Natural killer cell (primary cell): ENCODE measurements at regions not wholly inside any gene's neighbourhood (a gene's known extent, or its start where the extent isn't known, plus 50 kb on each side); places are given as distances from the start of the nearest gene placed in this dataset.

ENCODE experiments used
- ATAC-seq, 3 donors: fragments of 150-1000 bp in 2 of 3; fragments of 200-7000 bp in 1 of 3; cut with Tn5 transposase; 1 replicate in 1 of 3; 2 replicates in 2 of 3; pipeline ENCODE4 v1.10.0; 2021; ENCODE audit warnings: mild to moderate bottlenecking in 2 of 3, moderate library complexity in 2 of 3
- DNase-seq, 2 donors: peaks; one replicate each; pipeline versions ENCODE4 v3.0.0 to v3.0.0-alpha.2; 2013 to 2021; ENCODE audit warnings: mixed read lengths in 1 of 2
- H3K27ac ChIP-seq: one replicate; pipeline ENCODE4 v1.5.1; 2013; ENCODE audit warnings: mild to moderate bottlenecking, low read length
- H3K27me3 ChIP-seq: one replicate; pipeline ENCODE4 v1.6.1; 2013; ENCODE audit warnings: low read length; ENCODE audit not compliant: control insufficient read depth, insufficient read depth
- H3K36me3 ChIP-seq: one replicate; pipeline ENCODE4 v1.6.1; 2013; ENCODE audit warnings: low read length; ENCODE audit not compliant: control insufficient read depth, insufficient read depth
- H3K4me1 ChIP-seq: one replicate; pipeline ENCODE4 v1.6.1; 2013; ENCODE audit warnings: low read length; ENCODE audit not compliant: control insufficient read depth, insufficient read depth
- H3K4me3 ChIP-seq: one replicate; pipeline ENCODE4 v1.5.1; 2013; ENCODE audit warnings: low read length
- H3K9me3 ChIP-seq: one replicate; pipeline ENCODE4 v1.6.1; 2013; ENCODE audit warnings: low read length; ENCODE audit not compliant: control insufficient read depth, insufficient read depth
- H3K27ac Mint-ChIP-seq, 2 donors: one replicate each; pipeline ENCODE4 v1.8.0; 2022; ENCODE audit warnings: mild to moderate bottlenecking in 2 of 2, mixed read lengths in 2 of 2, moderate library complexity in 1 of 2
- H3K27me3 Mint-ChIP-seq, 2 donors: one replicate each; pipeline ENCODE4 v1.8.0; 2022; ENCODE audit warnings: low read depth in 2 of 2, mixed read lengths in 2 of 2
- H3K36me3 Mint-ChIP-seq: one replicate; pipeline ENCODE4 v1.8.0; 2022; ENCODE audit warnings: mixed read lengths
- H3K4me1 Mint-ChIP-seq, 2 donors: one replicate each; pipeline ENCODE4 v1.8.0; 2022; ENCODE audit warnings: mixed read lengths in 2 of 2
- H3K4me3 Mint-ChIP-seq: one replicate; pipeline ENCODE4 v1.8.0; 2022; ENCODE audit warnings: mild to moderate bottlenecking, moderate library complexity, mixed read lengths
- H3K9me3 Mint-ChIP-seq, 2 donors: one replicate each; pipeline ENCODE4 v1.8.0; 2022; ENCODE audit warnings: mixed read lengths in 2 of 2
- CTCF ChIP-seq: fragments of 200-600 bp; IDR thresholded peaks from one replicate; pipeline ENCODE4 v1.8.0; 2022; ENCODE audit warnings: antibody characterized with exemption
- WGBS: methylation state at CpG from one replicate; pipeline ENCODE4 v1.1.7; 2013; ENCODE audit warnings: missing lambda C conversion rate; ENCODE audit not compliant: insufficient coverage; 5-methylcytosine and 5-hydroxymethylcytosine counted together
- intact Hi-C: fragments of 100-400 bp; cut with micrococcal nuclease; formaldehyde crosslinking; loops from one replicate; pipeline ENCODE4 v1.14.2; 2022

GRCh38 chr15:91670108-91670507, 183.4 kb upstream of the SLCO3A1 start:
- TF ChIP-seq CTCF = no peak
- no peak overlapping the region for H3K4me3 Mint-ChIP-seq
- no peaks in the 10 kb centered on the region for H3K4me1 Mint-ChIP-seq
- intact Hi-C loops = no loop called here
- H3K36me3 Mint-ChIP-seq = peaks cover 15% of the 10 kb centered on the region
- H3K27me3 ChIP-seq = no peaks in the 10 kb centered on the region
- no peak overlapping the region for H3K27ac Mint-ChIP-seq
- peaks cover 5 to 6% of the 10 kb centered on the region in 2 donors for H3K9me3 Mint-ChIP-seq
- ATAC-seq (no peak), DNase-seq (no peak)
- 60% methylated on average over 2 of the region's 2 CpGs for WGBS
- peaks cover 2% of the 10 kb centered on the region for H3K4me1 ChIP-seq
- no peak overlapping the region for H3K4me3 ChIP-seq
- no peaks in the 10 kb centered on the region for H3K9me3 ChIP-seq
- H3K36me3 ChIP-seq = no peaks in the 10 kb centered on the region
- H3K27me3 Mint-ChIP-seq = peaks cover 7 to 34% of the 10 kb centered on the region in 2 donors
- no peak overlapping the region for H3K27ac ChIP-seq

GRCh38 chr15:91678003-91678402, 175.5 kb upstream of the SLCO3A1 start:
- no peak overlapping the region for H3K4me3 ChIP-seq
- WGBS = 64% methylated on average over 2 of the region's 2 CpGs
- no peaks in the 10 kb centered on the region for H3K27me3 ChIP-seq
- no peaks in the 10 kb centered on the region for H3K4me1 Mint-ChIP-seq
- H3K4me1 ChIP-seq = no peaks in the 10 kb centered on the region
- H3K9me3 ChIP-seq = no peaks in the 10 kb centered on the region
- no peak overlapping the region for H3K27ac ChIP-seq
- intact Hi-C loops = no loop called here
- peaks cover 20 to 87% of the 10 kb centered on the region in 2 donors for H3K27me3 Mint-ChIP-seq
- H3K36me3 ChIP-seq = no peaks in the 10 kb centered on the region
- TF ChIP-seq CTCF = no peak
- ATAC-seq (no peak), DNase-seq (no peak)
- H3K27ac Mint-ChIP-seq = no peak overlapping the region
- H3K36me3 Mint-ChIP-seq = peaks cover 16% of the 10 kb centered on the region
- peaks cover 5 to 6% of the 10 kb centered on the region in 2 donors for H3K9me3 Mint-ChIP-seq
- H3K4me3 Mint-ChIP-seq = no peak overlapping the region

- intact Hi-C loops = no loop called here
- Mint-ChIP-seq H3K36me3 (peaks cover 8% of the 10 kb centered on the region), H3K4me3 (no peak overlapping the region), H3K27ac (no peak overlapping the region), H3K4me1 (no peaks in the 10 kb centered on the region), H3K27me3 (peaks cover 20 to 86% of the 10 kb centered on the region in 2 donors), H3K9me3 (peaks cover 5 to 6% of the 10 kb centered on the region in 2 donors)
- Histone ChIP-seq H3K4me1 (no peaks in the 10 kb centered on the region), H3K36me3 (no peaks in the 10 kb centered on the region), H3K27me3 (peaks cover under 1% of the 10 kb centered on the region), H3K27ac (no peak overlapping the region), H3K4me3 (no peak overlapping the region), H3K9me3 (no peaks in the 10 kb centered on the region)
- WGBS = 69% methylated on average over 2 of the region's 2 CpGs
- TF ChIP-seq CTCF = no peak
- ATAC-seq = no peak
- DNase-seq = no peak
Measured at GRCh38 chr15:91679447-91679846, 174.1 kb upstream of the SLCO3A1 start.

- no peaks in the 10 kb centered on the region for H3K4me1 ChIP-seq
- H3K27me3 ChIP-seq = peaks cover 3% of the 10 kb centered on the region
- Mint-ChIP-seq H3K27ac (no peak overlapping the region), H3K36me3 (no peaks in the 10 kb centered on the region), H3K4me1 (no peaks in the 10 kb centered on the region), H3K4me3 (no peak overlapping the region), H3K27me3 (peaks cover 16 to 66% of the 10 kb centered on the region in 2 donors), H3K9me3 (no peaks in the 10 kb centered on the region)
- no peak overlapping the region for H3K27ac ChIP-seq
- no peak overlapping the region for H3K4me3 ChIP-seq
- DNase-seq (no peak), ATAC-seq (no peak)
- intact Hi-C loops = no loop called here
- H3K9me3 ChIP-seq = no peaks in the 10 kb centered on the region
- no peaks in the 10 kb centered on the region for H3K36me3 ChIP-seq
- TF ChIP-seq CTCF = no peak
- no CpG with 5 or more reads among the region's 1 CpG for WGBS
Measured at GRCh38 chr15:91685436-91685835, 168.1 kb upstream of the SLCO3A1 start.
